Activated CD8-positive, alpha-beta memory T cell treated with anti-CD3 and anti-CD28 coated beads for 1 hour (primary cell): ENCODE measurements at regions not wholly inside any gene's neighbourhood (a gene's known extent, or its start where the extent isn't known, plus 50 kb on each side); places are given as distances from the start of the nearest gene placed in this dataset.
"Not testable (repeated sequence)": the region's sequence is repeated elsewhere in the genome, so short reads cannot be mapped to it uniquely, and the experiment has no call there.

Source experiments
- DNase-seq, 2 donors: peaks; one replicate each; pipeline ENCODE4 v3.0.0-alpha.2; 2020; ENCODE audit warnings: low read depth in 1 of 2; ENCODE audit errors: extremely low read depth in 1 of 2

DNA sequence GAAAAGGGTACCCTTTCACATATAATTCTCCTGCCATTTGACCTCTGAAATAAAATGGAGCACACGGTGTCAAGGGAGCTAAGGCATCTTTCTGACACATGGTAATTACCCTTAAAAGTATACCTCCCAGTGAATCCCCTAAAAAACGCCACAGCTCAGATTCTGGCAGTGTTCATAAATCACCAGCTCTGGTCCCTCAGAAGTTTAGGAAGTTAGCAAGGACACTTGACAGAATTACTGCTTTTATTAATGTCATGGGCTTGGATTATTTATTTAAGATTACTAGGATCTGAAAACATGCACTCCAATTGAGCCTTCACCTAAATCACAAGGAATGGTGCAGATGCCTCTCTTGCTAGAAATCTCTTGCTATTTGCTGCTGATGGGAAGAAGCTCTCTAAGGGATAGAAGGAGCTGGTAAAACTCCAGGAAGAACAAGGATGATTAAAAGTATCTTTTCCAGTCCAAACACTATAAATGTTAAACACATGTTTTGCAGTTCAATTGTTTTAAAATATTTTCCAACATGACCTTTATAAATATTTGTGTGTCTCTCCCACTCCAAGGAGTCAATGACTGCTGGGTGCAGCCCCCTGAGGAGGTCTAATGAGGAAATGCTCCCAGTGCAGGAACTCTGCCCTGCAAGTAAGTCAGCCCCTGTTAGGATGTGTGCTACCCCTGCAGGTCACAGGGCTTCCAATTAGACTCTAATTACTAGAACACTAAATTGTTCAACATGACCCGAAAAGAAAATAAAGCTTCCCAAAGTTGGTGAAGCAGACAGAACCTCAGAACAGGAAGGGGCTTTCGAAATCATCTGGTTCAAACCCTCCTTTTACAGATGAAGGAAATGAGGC is 230.3 kb downstream of the TFAP2A start:
- DNase-seq = no peak

DNA sequence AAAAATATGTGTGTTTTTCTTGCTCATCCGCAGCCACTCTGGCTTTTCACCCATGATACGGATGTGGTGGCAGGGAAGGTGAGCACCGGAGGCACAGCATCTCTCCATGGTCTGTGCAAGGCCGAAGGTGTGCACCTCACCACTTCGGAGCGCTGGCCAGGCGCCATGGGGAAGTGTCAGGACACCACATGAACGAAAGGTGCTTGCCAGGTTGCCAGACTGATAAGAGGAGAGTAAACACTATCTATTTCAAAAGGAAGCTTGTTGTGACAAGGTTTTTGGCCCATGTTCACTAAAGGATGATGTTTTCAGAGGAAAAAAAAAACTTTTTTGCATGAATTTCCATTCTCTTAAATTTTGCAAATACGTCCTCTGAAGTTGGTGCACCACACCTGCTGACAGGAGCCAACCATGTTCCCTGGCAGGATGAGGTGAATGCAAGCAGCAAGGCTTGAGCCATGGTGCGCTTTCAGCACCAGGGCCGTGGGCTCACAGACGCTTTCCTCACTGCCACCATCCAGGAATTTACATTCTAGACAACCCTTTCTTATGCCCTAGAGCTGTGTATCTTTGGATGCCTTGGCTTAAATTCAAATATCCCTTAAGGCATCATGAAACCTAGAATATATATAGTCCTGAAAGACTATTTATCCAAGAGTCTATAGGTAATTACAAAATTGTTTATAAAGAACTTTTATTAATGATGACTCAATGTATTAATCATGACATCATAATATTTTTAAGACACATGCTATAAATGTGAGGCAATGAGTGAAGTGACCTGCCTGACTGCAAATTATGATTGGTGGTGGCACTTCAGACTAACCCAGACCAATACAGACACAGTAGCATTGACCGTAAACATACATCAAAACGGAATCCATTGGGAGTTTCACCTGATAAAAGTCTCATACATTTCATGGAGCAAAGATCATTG is 234.5 kb downstream of the TFAP2A start:
- no peak for DNase-seq

DNA sequence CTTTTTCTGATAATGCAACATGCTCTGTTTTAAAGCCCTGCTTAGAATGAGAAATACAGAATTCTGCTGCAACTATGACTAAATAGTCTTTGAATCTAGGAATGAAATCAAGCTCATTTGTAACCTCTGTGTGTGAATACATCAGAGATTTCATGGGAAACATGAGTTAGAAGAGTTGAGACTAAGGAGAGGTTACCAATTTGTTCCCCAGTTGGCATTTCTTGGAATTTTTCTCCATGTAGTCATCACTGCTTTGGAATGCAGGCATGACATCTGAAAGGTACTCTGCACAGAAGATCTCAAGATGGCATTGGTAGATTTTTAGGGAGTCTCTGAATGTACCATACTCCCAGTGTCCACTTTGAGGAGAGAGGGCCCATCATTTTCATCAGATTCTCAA is 237.2 kb downstream of the TFAP2A start:
- DNase-seq = no peak

DNA sequence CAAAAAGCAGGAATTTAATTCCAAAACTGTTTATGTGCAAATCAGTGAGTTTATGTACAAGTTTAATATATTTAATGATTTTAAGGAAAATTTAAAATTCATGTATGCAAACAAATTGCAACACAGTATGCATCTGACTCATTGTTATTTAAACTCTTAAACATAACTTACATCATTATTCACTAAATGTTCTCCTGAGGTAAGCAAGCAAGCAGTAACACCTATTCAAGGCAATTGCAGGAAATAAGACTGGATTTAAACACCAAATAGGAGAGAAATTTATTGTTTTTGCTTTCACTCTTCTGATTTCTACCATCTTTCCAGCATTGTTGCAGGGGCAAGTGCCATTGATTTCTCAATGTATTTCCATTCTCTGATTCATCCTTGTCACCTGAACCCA is 239.5 kb downstream of the TFAP2A start:
- no peak for DNase-seq

DNA sequence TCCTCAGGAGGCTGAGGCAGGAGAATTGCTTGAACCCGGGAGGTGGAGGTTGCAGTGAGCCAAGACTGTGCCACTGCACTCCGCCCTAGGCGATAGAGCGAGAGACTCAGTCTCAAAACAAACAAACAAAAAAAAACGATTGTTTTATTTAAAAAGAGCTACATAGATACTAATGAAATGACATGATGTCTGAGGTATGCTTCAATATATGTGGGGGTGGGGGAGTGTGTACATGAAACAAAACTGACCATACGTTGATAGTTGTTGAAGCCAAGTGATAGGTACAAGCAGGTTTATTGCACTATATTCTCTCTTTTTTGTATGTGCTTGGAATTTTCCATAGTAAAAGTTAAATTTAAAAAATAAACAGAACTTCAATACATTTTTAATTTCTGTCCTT is 240.1 kb downstream of the TFAP2A start:
- no peak for DNase-seq

GRCh38 chr6:10174056-10174455 is 240.8 kb downstream of the TFAP2A start:
- no peak for DNase-seq

- not testable (repeated sequence) for DNase-seq
Observed at GRCh38 chr6:10171706-10172105, 243.2 kb downstream of the TFAP2A start.

DNA sequence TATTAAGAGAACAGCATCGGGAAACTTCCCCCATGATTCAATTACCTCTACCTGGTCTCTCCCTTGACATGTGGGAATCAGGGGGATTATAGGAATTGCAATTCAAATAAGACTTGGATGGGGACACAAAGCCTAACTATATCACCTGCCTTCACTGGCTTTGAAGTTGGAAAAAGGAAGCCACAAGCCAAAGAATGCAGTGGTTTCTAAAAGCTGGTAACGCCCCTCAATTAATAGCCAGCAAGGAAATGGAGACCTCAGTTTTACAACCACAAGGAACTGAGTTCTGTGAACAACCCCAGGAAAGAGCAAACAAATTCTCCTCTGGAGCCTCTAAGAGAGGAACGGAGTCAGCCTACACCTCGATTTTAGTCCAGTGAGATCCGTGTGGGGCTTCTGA is 244.1 kb downstream of the TFAP2A start:
- no peak for DNase-seq

DNA sequence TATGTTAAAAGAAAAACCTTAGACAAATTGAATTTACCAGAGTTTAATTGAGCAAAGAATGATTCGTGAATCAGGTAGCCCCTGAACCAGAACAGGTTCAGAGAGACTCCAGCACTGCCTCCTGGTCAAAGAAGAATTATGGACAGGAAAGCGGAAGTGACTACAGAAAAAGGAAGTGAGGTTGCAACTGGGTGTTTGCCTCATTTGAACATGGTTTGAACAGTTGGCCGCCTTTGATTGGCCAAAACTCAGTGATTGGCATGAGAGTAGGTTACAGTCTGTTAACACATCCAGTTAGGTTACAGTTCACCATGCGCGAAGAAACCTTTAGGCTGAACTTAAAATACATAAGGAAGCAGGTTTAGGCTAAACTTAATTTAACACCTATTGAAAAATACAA is 248.8 kb downstream of the TFAP2A start:
- no peak for DNase-seq

GRCh38 chr6:10163203-10163962 is 251.5 kb downstream of the TFAP2A start:
- DNase-seq = no peak

DNA sequence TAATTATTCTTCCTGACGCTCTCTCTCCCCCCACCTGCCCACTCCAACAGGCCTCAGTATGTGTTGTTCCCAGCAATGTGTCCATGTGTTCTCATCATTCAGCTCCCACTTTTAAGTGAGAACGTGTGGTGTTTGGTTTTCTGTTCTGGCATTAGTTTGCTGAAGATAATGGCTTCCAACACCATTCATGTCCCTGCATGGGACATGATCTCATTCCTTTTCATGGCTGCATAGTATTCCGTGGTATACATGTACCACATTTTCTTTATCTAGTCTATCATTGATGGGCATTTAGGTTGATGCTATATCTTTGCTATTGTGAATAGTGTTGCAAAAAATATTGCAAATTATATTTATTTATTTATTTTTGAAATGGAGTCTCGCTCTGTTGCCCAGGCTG is 258.0 kb downstream of the TFAP2A start:
- DNase-seq = no peak

DNA sequence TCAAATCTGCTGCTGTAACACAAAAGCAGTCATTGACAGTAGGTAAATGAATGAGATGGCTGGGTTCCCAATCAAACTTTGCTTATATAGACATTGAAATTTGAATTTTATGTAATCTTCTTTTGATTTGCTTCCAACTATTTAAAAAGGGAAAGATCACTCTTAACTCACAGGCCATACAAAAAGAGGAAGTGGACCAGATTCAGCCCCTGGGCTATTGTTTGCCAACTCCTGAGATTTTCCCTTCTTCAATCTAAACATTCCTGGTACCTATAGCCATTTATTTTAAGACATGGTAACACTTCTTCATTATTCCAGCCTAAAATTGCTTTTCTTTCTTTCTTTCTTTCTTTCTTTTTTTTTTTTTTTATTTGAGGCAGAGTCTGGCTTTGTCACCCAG is 260.6 kb downstream of the TFAP2A start:
- DNase-seq = no peak

DNA sequence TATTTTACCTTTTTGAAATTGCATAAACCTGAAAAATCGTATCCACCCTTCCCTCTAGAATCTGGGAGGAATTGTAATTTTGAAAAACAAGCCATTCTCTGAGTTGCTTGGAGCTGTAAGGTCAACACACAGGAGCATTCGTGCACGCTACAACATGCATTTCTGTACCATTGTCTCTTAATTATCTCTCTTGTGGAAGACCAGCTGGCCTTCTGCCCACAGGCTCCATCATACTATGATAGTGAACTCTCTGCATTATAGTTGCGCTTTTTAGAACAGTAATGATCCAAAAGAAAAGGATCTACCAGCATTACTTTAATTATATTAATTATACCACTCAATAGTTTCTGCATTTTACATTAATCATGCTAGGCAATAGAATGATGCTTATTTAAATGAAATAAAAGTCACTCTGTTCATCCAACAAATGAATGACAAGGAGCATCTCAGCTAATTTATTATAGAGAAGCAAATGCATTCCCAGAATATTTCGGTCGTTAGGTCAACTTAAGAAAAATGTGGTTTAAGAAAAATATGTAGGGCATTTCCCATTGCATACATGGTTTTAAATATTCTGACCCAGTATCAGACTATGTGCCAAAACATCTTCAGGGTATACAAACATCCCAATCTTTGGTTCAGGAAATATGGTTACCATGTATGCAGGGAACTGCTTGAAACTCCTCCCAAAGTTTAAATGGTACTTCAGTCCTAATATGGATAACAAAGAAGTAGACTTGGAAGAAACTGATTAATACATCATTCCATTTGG is 263.5 kb downstream of the TFAP2A start:
- DNase-seq = no peak

GRCh38 chr6:10149603-10150002 is 265.3 kb downstream of the TFAP2A start:
- DNase-seq = no peak

GRCh38 chr6:10146715-10147451 is 268.0 kb downstream of the TFAP2A start:
- DNase-seq = no peak

GRCh38 chr6:10144772-10145171 is 270.1 kb downstream of the TFAP2A start:
- no peak for DNase-seq

GRCh38 chr6:10141746-10142443 is 273.0 kb downstream of the TFAP2A start:
- DNase-seq = no peak

DNA sequence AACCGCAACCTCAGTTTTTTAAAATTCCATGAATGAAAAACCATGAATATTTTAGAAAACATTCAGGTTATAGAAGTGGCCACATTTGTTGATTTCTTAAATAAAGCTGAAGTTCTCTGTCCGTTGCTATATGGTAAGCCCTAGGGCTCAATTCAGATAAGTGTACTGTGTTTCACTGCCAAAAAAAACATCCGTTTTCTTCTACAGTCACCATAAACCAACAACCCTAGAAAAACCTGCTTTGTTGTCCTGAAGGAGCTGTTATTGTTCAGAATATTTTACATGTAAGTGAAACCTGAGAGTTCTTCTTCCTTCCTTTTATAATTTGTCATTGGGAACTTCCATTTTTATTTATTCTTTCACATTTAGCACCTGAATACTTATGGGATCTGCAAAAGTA is 274.1 kb downstream of the TFAP2A start:
- no peak for DNase-seq

DNA sequence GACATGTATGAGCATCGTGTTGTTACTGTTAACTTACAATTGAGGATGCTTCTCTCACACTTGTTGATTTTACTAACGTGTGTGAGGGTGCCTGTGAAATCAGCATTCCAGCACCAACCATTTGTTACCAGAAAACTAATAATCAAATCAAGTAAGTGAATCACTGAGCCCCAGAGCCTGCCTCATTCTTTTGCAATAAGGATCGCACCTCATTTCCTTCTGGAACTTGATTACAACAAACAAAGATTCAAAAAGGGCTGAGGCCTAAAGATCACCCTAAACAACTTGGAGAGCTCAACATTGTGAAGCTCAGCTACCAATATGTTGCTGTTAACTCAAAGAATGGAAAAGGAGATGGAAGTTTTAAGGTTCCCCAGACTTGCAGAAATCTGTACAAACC is 274.7 kb downstream of the TFAP2A start:
- no peak for DNase-seq
